ENCODE measurements at regions not wholly inside any gene's neighbourhood (a gene's known extent, or its start where the extent isn't known, plus 50 kb on each side); places are given as distances from the start of the nearest gene placed in this dataset.

DNA sequence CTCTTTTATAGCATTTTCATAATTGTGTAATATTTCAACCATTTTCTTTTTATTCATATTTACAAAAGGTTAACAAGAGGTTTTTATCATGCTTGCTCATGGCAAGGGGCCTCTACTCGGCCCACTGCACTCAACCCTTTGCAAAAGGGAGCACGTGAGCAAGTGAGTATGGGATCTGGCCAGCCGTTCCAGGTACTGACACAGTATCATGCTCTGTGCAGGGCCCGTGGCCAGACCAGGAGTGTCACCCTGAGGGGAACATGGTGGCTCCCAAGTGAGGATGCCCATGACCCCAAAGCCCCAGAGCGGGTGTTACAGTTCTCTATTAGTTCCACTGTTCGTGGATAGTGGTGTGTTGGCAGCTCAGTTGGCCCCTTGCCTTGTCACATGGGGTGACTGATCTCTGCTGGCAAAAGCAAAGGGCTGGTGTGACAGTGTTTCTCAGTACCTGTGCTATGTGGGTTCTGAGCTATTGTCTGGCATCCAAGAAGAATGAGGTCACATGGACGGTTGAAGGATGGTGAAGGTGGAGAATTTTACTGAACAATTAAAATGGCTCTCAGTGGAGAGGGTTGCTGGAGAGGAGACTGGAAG lies 777.2 kb upstream of the ADAMTS5 start:
- H3K27ac ChIP-seq (ENCODE audit: low read depth, low read length): no peak overlapping the region
- 92 to 100% methylated on average over 2 to 7 of the region's 7 CpGs for WGBS, 2 experiments (ENCODE audit: insufficient coverage in 1 of 2, insufficient read length in 1 of 2)
- TF ChIP-seq, protein P1, sequence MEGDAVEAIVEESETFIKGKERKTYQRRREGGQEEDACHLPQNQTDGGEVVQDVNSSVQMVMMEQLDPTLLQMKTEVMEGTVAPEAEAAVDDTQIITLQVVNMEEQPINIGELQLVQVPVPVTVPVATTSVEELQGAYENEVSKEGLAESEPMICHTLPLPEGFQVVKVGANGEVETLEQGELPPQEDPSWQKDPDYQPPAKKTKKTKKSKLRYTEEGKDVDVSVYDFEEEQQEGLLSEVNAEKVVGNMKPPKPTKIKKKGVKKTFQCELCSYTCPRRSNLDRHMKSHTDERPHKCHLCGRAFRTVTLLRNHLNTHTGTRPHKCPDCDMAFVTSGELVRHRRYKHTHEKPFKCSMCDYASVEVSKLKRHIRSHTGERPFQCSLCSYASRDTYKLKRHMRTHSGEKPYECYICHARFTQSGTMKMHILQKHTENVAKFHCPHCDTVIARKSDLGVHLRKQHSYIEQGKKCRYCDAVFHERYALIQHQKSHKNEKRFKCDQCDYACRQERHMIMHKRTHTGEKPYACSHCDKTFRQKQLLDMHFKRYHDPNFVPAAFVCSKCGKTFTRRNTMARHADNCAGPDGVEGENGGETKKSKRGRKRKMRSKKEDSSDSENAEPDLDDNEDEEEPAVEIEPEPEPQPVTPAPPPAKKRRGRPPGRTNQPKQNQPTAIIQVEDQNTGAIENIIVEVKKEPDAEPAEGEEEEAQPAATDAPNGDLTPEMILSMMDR (conservative IDR thresholded peaks at IDR 0.05): no peak

DNA sequence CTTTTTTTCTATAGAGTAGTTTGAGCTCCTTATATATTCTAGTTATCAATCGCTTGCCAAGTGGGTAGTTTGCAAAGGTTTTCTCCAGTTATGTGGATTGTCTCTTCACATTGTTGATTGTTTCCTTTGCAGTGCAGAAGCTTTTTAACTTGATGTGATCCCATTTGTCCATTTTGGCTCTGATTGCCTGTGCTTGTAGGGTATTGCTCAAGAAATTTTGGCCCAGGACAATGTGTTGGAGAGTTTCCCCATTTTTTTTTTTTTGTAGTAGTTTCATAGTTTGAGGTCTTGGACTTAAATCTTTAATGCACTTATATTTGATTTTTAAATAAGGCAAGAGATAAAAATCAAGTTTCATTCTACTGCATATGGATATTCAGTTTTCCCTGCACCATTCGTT lies 774.8 kb upstream of the ADAMTS5 start:
- no peak overlapping the region for H3K9ac ChIP-seq (ENCODE audit: extremely low read depth, low read length, poor library complexity, severe bottlenecking)
- H3K27ac ChIP-seq (ENCODE audit: low read depth, low read length): no peak overlapping the region
- no peaks in the 10 kb centered on the region for H3K27me3 ChIP-seq (ENCODE audit: control insufficient read depth, insufficient read depth, low read length, poor library complexity, severe bottlenecking)
- DNase-seq: no peak
- H3K4me1 Mint-ChIP-seq: no peaks in the 10 kb centered on the region
- H3K27ac Mint-ChIP-seq: no peak overlapping the region
- H3K27me3 Mint-ChIP-seq (ENCODE audit: insufficient read depth): no peaks in the 10 kb centered on the region
- H3K9me3 ChIP-seq (ENCODE audit: control insufficient read depth, low read length): no peaks in the 10 kb centered on the region
- H3K4me1 ChIP-seq (ENCODE audit: control insufficient read depth, insufficient read depth, low read length): no peaks in the 10 kb centered on the region
- 92% methylated on average over 2 of the region's 2 CpGs; no CpG with 5 or more reads in 1 of the 2 experiments for WGBS, 2 experiments (ENCODE audit: insufficient coverage in 1 of 2, insufficient read length in 1 of 2)
- H3K4me3 ChIP-seq (ENCODE audit: low read length): no peak overlapping the region
- H3K4me3 Mint-ChIP-seq: no peak overlapping the region
- no peaks in the 10 kb centered on the region for H3K36me3 Mint-ChIP-seq (ENCODE audit: low read depth)
- TF ChIP-seq, protein P1 (conservative IDR thresholded peaks at IDR 0.05): no peak
- H3K36me3 ChIP-seq (ENCODE audit: control insufficient read depth, insufficient read depth, low read length): no peaks in the 10 kb centered on the region
- H3K9me3 Mint-ChIP-seq: peaks cover 7% of the 10 kb centered on the region

More for the DNA sequence above, 777.2 kb upstream of the ADAMTS5 start:
- H3K36me3 ChIP-seq (ENCODE audit: control insufficient read depth, insufficient read depth, low read length): no peaks in the 10 kb centered on the region
- no peak overlapping the region for H3K9ac ChIP-seq (ENCODE audit: extremely low read depth, low read length, poor library complexity, severe bottlenecking)
- Mint-ChIP-seq H3K27ac (no peak overlapping the region), H3K4me3 (no peak overlapping the region), H3K36me3 (ENCODE audit: low read depth) (no peaks in the 10 kb centered on the region), H3K4me1 (no peaks in the 10 kb centered on the region), H3K27me3 (ENCODE audit: insufficient read depth) (no peaks in the 10 kb centered on the region), H3K9me3 (no peaks in the 10 kb centered on the region)
- no peaks in the 10 kb centered on the region for H3K9me3 ChIP-seq (ENCODE audit: control insufficient read depth, low read length)
- no peaks in the 10 kb centered on the region for H3K27me3 ChIP-seq (ENCODE audit: control insufficient read depth, insufficient read depth, low read length, poor library complexity, severe bottlenecking)
- no peak for DNase-seq
- no peak overlapping the region for H3K4me3 ChIP-seq (ENCODE audit: low read length)
- no peaks in the 10 kb centered on the region for H3K4me1 ChIP-seq (ENCODE audit: control insufficient read depth, insufficient read depth, low read length)

DNA sequence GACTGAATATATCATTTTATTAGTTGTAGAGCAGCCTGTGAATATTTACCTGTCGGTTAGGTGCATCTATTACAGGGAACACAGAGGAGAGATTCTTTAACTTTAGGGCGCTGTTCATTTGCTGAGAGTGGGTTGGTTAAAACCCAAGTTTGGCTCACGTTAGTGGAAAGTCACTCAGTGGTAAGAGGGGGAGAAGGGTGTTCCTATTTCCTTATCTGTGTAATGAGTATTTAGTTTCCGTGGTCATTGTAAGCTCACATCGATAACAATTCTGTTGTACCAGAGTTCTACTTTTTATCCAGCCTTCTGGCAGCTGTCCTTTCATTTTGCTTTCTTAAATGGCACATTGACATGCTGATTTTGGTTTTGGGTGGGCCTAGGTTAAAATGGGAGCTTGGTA lies 773.2 kb upstream of the ADAMTS5 start:
- Histone ChIP-seq H3K4me1 (ENCODE audit: control insufficient read depth, insufficient read depth, low read length) (no peaks in the 10 kb centered on the region), H3K27me3 (ENCODE audit: control insufficient read depth, insufficient read depth, low read length, poor library complexity, severe bottlenecking) (no peaks in the 10 kb centered on the region), H3K36me3 (ENCODE audit: control insufficient read depth, insufficient read depth, low read length) (no peaks in the 10 kb centered on the region), H3K9me3 (ENCODE audit: control insufficient read depth, low read length) (no peaks in the 10 kb centered on the region), H3K27ac (ENCODE audit: low read depth, low read length) (no peak overlapping the region), H3K9ac (ENCODE audit: extremely low read depth, low read length, poor library complexity, severe bottlenecking) (no peak overlapping the region), H3K4me3 (ENCODE audit: low read length) (no peak overlapping the region)
- Mint-ChIP-seq H3K4me3 (no peak overlapping the region), H3K36me3 (ENCODE audit: low read depth) (no peaks in the 10 kb centered on the region), H3K9me3 (peaks cover 7% of the 10 kb centered on the region), H3K27me3 (ENCODE audit: insufficient read depth) (no peaks in the 10 kb centered on the region), H3K4me1 (no peaks in the 10 kb centered on the region), H3K27ac (no peak overlapping the region)
- TF ChIP-seq, protein P1 (conservative IDR thresholded peaks at IDR 0.05): no peak
- WGBS, 2 experiments (ENCODE audit: insufficient coverage in 1 of 2, insufficient read length in 1 of 2): 86 to 95% methylated on average over 2 to 5 of the region's 5 CpGs
- DNase-seq: no peak

All from endodermal cell (in vitro differentiated cells).